ENCODE measurements at regions not wholly inside any gene's neighbourhood (a gene's known extent, or its start where the extent isn't known, plus 50 kb on each side); places are given as distances from the start of the nearest gene placed in this dataset.

GRCh38 chrX:69014200-69014599 is 151.1 kb downstream of the PJA1 start:
- TF ChIP-seq CTCF (IDR thresholded peaks at IDR 0.05) (no peak), POLR2A (IDR thresholded peaks at IDR 0.05) (no peak), EP300 (IDR thresholded peaks at IDR 0.05) (no peak)

All from stomach (tissue), 4 donors.